HEK293 (cell line): ENCODE measurements at regions not wholly inside any gene's neighbourhood (a gene's known extent, or its start where the extent isn't known, plus 50 kb on each side); places are given as distances from the start of the nearest gene placed in this dataset.

Source experiments
- CTCF ChIA-PET: fragments of 350-600 bp; formaldehyde crosslinking; extraction: SDS; loops from one replicate; lab custom pipeline; 2021; ENCODE audit warnings: antibody characterized with exemption; lab: Yijun Ruan, JAX
- POLR2A ChIA-PET: fragments of 300-600 bp; formaldehyde crosslinking; extraction: SDS; loops from one replicate; lab custom pipeline; 2020; ENCODE audit warnings: antibody characterized with exemption, inconsistent platforms; lab: Yijun Ruan, JAX
- H3K27ac ChIP-seq: fragments of 200-500 bp; sonication (Bioruptor generic); 2 replicates; pipeline ENCODE4 v1.5.1; 2014; ENCODE audit warnings: low read depth, low read length, control low read depth, inconsistent platforms; ENCODE audit errors: extremely low read depth
- H3K36me3 ChIP-seq, 2 experiments: fragments of 200-500 bp in 1 of 2; sonication (Bioruptor generic) in 1 of 2; 1 replicate in 1 of 2; 2 replicates in 1 of 2; pipeline ENCODE4 v1.5.1; 2014 to 2017; ENCODE audit warnings: inconsistent platforms in 2 of 2, low read length in 2 of 2; ENCODE audit not compliant: control insufficient read depth in 2 of 2, insufficient read depth in 1 of 2
- H3K4me1 ChIP-seq: fragments of 200-500 bp; sonication (Bioruptor generic); 2 replicates; pipeline ENCODE4 v1.5.1; 2014; ENCODE audit warnings: mild to moderate bottlenecking, low read length, inconsistent platforms; ENCODE audit not compliant: control insufficient read depth, insufficient read depth
- H3K4me3 ChIP-seq: 2 replicates; pipeline ENCODE4 v1.5.1; 2011; ENCODE audit warnings: low read depth, mild to moderate bottlenecking, control low read depth, low read length, moderate library complexity
- H3K9me3 ChIP-seq: fragments of 200-500 bp; sonication (Bioruptor generic); 2 replicates; pipeline ENCODE4 v1.5.1; 2014; ENCODE audit warnings: low read depth, low read length, inconsistent platforms; ENCODE audit not compliant: control insufficient read depth, insufficient read depth
- KLF7 ChIP-seq: fragments of 450-650 bp; formaldehyde crosslinking; IDR thresholded peaks from 2 replicates; pipeline ENCODE4 v1.5.1; 2016; ENCODE audit warnings: missing biosample characterization, missing genetic modification characterization, borderline replicate concordance
- KLF9 ChIP-seq: fragments of 450-650 bp; formaldehyde crosslinking; IDR thresholded peaks from 2 replicates; pipeline ENCODE4 v1.5.1; 2016; ENCODE audit warnings: missing biosample characterization, missing genetic modification characterization, low read depth
- MYNN ChIP-seq: fragments of 450-650 bp; formaldehyde crosslinking; IDR thresholded peaks from 2 replicates; pipeline ENCODE4 v1.5.1; 2016; ENCODE audit warnings: missing biosample characterization, missing genetic modification characterization, borderline replicate concordance
- SP2 ChIP-seq: fragments of 450-650 bp; formaldehyde crosslinking; IDR thresholded peaks from 2 replicates; pipeline ENCODE4 v1.5.1; 2016; ENCODE audit warnings: missing biosample characterization, missing genetic modification characterization
- ZBTB49 ChIP-seq: fragments of 450-650 bp; formaldehyde crosslinking; IDR thresholded peaks from 2 replicates; pipeline ENCODE4 v1.5.1; 2016; ENCODE audit warnings: missing biosample characterization, missing genetic modification characterization, low read depth
- ZFP3 ChIP-seq: fragments of 450-650 bp; formaldehyde crosslinking; IDR thresholded peaks from 2 replicates; pipeline ENCODE4 v1.5.1; 2016; ENCODE audit warnings: low read depth, missing biosample characterization, missing genetic modification characterization
- ZNF133 ChIP-seq: fragments of 450-650 bp; formaldehyde crosslinking; IDR thresholded peaks from 2 replicates; pipeline ENCODE4 v1.5.1; 2016; ENCODE audit warnings: missing biosample characterization, missing genetic modification characterization
- ZNF184 ChIP-seq: fragments of 450-650 bp; IDR thresholded peaks from 2 replicates; pipeline ENCODE4 v1.5.1; 2018; ENCODE audit warnings: missing biosample characterization, mild to moderate bottlenecking, missing genetic modification characterization
- ZNF26 ChIP-seq: fragments of 450-650 bp; formaldehyde crosslinking; IDR thresholded peaks from 2 replicates; pipeline ENCODE4 v1.5.1; 2016; ENCODE audit warnings: missing biosample characterization, missing genetic modification characterization
- ZNF266 ChIP-seq: fragments of 450-650 bp; formaldehyde crosslinking; IDR thresholded peaks from 2 replicates; pipeline ENCODE4 v1.5.1; 2016; ENCODE audit warnings: missing biosample characterization, missing genetic modification characterization, low read depth
- ZNF311 ChIP-seq: fragments of 450-650 bp; formaldehyde crosslinking; IDR thresholded peaks from 2 replicates; pipeline ENCODE4 v1.5.1; 2017; ENCODE audit warnings: missing biosample characterization, missing genetic modification characterization, borderline replicate concordance
- ZNF394 ChIP-seq: fragments of 450-650 bp; formaldehyde crosslinking; IDR thresholded peaks from 2 replicates; pipeline ENCODE4 v1.5.1; 2016; ENCODE audit warnings: missing biosample characterization, missing genetic modification characterization, mild to moderate bottlenecking, moderate library complexity, borderline replicate concordance
- ZNF473 ChIP-seq: fragments of 450-650 bp; formaldehyde crosslinking; IDR thresholded peaks from 2 replicates; pipeline ENCODE4 v1.5.1; 2017; ENCODE audit warnings: missing biosample characterization, missing genetic modification characterization
- ZNF548 ChIP-seq: fragments of 450-650 bp; formaldehyde crosslinking; IDR thresholded peaks from 2 replicates; pipeline ENCODE4 v1.5.1; 2016; ENCODE audit warnings: missing biosample characterization, missing genetic modification characterization
- ZNF596 ChIP-seq: fragments of 450-650 bp; IDR thresholded peaks from 2 replicates; pipeline ENCODE4 v1.5.0; 2018; ENCODE audit warnings: missing biosample characterization, mild to moderate bottlenecking, missing genetic modification characterization, moderate library complexity
- ZNF623 ChIP-seq: fragments of 450-650 bp; formaldehyde crosslinking; IDR thresholded peaks from 2 replicates; pipeline ENCODE4 v1.5.1; 2016; ENCODE audit warnings: missing biosample characterization, missing genetic modification characterization
- ZNF626 ChIP-seq: fragments of 450-650 bp; sonication (Bioruptor Pico); formaldehyde crosslinking; IDR thresholded peaks from 2 replicates; pipeline ENCODE4 v1.5.1; 2018; ENCODE audit warnings: missing biosample characterization, missing genetic modification characterization, inconsistent platforms
- ZNF629 ChIP-seq: fragments of 450-650 bp; formaldehyde crosslinking; IDR thresholded peaks from 2 replicates; pipeline ENCODE4 v1.5.1; 2017; ENCODE audit warnings: missing biosample characterization, missing genetic modification characterization
- ZNF654 ChIP-seq: fragments of 450-650 bp; formaldehyde crosslinking; IDR thresholded peaks from 2 replicates; pipeline ENCODE4 v1.5.1; 2016; ENCODE audit warnings: low read depth, missing biosample characterization, missing genetic modification characterization
- ZNF670 ChIP-seq: fragments of 450-650 bp; formaldehyde crosslinking; IDR thresholded peaks from 2 replicates; pipeline ENCODE4 v1.5.1; 2016; ENCODE audit warnings: missing biosample characterization, missing genetic modification characterization, low read depth
- ZNF701 ChIP-seq: fragments of 450-650 bp; formaldehyde crosslinking; IDR thresholded peaks from 2 replicates; pipeline ENCODE4 v1.5.1; 2016; ENCODE audit warnings: missing biosample characterization, missing genetic modification characterization
- ZNF76 ChIP-seq: fragments of 450-650 bp; formaldehyde crosslinking; IDR thresholded peaks from 2 replicates; pipeline ENCODE4; 2016; ENCODE audit warnings: low read depth, missing biosample characterization, missing genetic modification characterization, borderline replicate concordance
- TF ChIP-seq, protein P1 (sequence below): IDR thresholded peaks from 2 replicates; pipeline ENCODE4 v1.6.1; 2011; ENCODE audit warnings: mild to moderate bottlenecking, low read depth, low read length, borderline replicate concordance
- TF ChIP-seq, protein P2 (sequence below): fragments of 450-650 bp; formaldehyde crosslinking; IDR thresholded peaks from 2 replicates; pipeline ENCODE4 v1.5.1; 2016; ENCODE audit warnings: missing biosample characterization, missing genetic modification characterization
- TF ChIP-seq, protein P3 (sequence below): fragments of 450-650 bp; formaldehyde crosslinking; IDR thresholded peaks from 2 replicates; pipeline ENCODE4 v1.5.1; 2016; ENCODE audit warnings: missing biosample characterization, missing genetic modification characterization
- TF ChIP-seq, protein P4 (sequence below): fragments of 450-650 bp; formaldehyde crosslinking; IDR thresholded peaks from 2 replicates; pipeline ENCODE4 v1.5.1; 2016; ENCODE audit warnings: missing biosample characterization, missing genetic modification characterization

DNA sequence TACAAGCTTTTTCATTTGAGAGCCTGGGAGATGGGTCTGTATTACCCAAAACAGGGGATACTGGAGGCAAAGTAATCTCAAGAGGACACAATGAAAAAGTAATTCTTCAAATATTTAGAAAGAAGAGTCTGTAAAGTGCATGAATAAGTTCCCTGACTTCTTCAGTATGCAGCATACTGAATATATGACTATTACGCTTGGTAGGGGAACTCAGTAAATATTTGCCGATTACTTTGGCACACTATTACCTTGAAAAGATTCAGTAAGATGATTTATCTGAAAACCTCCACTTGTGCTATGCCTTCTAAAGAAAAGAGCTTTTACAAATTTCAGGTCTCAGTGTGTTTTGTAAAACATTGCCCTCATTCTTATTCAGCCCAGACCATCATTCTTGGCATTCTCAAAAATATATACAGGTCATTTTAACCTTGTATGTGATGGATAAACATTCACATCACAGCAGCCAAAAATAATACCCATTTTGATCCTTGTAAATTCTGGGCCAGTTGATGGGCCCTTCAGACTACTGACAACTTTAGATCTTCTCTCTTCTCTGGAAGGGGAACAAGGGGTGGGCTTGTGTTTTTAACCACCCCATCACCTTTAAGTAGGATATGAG, 125.9 kb downstream of the EDN1 start:
- Histone ChIP-seq H3K9me3 (no peaks in the 10 kb centered on the region), H3K4me1 (no peaks in the 10 kb centered on the region), H3K4me3 (no peak overlapping the region), H3K36me3 (no peaks in the 10 kb centered on the region), H3K27ac (no peak overlapping the region)
- POLR2A ChIA-PET, result no interaction called here
- TF ChIP-seq, protein P1, sequence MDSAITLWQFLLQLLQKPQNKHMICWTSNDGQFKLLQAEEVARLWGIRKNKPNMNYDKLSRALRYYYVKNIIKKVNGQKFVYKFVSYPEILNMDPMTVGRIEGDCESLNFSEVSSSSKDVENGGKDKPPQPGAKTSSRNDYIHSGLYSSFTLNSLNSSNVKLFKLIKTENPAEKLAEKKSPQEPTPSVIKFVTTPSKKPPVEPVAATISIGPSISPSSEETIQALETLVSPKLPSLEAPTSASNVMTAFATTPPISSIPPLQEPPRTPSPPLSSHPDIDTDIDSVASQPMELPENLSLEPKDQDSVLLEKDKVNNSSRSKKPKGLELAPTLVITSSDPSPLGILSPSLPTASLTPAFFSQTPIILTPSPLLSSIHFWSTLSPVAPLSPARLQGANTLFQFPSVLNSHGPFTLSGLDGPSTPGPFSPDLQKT, result no peak
- TF ChIP-seq, protein P2, sequence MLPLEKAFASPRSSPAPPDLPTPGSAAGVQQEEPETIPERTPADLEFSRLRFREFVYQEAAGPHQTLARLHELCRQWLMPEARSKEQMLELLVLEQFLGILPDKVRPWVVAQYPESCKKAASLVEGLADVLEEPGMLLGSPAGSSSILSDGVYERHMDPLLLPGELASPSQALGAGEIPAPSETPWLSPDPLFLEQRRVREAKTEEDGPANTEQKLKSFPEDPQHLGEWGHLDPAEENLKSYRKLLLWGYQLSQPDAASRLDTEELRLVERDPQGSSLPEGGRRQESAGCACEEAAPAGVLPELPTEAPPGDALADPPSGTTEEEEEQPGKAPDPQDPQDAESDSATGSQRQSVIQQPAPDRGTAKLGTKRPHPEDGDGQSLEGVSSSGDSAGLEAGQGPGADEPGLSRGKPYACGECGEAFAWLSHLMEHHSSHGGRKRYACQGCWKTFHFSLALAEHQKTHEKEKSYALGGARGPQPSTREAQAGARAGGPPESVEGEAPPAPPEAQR (tag by site-specific recombination), result no peak
- TF ChIP-seq ZNF629 (tag by site-specific recombination) (no peak), MYNN (no peak), ZNF26 (no peak), ZBTB49 (tag by site-specific recombination) (no peak), ZNF596 (no peak), KLF7 (tag by site-specific recombination) (no peak), SP2 (tag by site-specific recombination) (no peak), ZNF266 (tag by site-specific recombination) (no peak), ZNF623 (tag by site-specific recombination) (no peak), ZFP3 (tag by site-specific recombination) (no peak), ZNF394 (tag by site-specific recombination) (no peak), ZNF654 (no peak), KLF9 (tag by site-specific recombination) (no peak), ZNF670 (no peak)
- TF ChIP-seq, protein P3, sequence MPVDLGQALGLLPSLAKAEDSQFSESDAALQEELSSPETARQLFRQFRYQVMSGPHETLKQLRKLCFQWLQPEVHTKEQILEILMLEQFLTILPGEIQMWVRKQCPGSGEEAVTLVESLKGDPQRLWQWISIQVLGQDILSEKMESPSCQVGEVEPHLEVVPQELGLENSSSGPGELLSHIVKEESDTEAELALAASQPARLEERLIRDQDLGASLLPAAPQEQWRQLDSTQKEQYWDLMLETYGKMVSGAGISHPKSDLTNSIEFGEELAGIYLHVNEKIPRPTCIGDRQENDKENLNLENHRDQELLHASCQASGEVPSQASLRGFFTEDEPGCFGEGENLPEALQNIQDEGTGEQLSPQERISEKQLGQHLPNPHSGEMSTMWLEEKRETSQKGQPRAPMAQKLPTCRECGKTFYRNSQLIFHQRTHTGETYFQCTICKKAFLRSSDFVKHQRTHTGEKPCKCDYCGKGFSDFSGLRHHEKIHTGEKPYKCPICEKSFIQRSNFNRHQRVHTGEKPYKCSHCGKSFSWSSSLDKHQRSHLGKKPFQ (tag by site-specific recombination), result no peak
- CTCF ChIA-PET, result interaction anchor here (1.0 to 1.3 kb wide), 2 partner anchors 32 to 67 kb away, joined by 3 read pairs; no protein-coding TSS in a partner anchor

DNA sequence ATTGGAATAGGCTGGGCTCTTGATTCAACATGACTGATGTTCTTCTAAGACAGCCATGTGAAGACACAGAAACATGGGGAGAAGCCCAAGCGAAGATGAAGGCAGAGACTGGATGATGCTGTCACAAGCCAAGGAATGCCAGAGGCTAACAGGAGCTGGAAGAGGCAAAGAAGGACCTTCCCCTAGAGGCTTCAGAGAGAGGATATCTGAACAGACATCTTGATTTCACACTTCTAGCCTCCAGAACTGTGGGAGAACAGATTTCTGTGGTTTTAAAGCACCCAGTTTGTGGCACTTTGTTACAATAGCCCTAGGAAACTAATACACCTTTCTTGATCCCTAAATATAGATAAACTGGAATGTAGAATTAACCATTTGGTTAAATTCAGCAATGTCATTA, 127.0 kb downstream of the EDN1 start:
- Histone ChIP-seq H3K4me3 (no peak overlapping the region), H3K36me3 (no peaks in the 10 kb centered on the region), H3K4me1 (no peaks in the 10 kb centered on the region), H3K27ac (no peak overlapping the region), H3K9me3 (no peaks in the 10 kb centered on the region)
- CTCF ChIA-PET, result no interaction called here
- POLR2A ChIA-PET, result no interaction called here
- no peak for TF ChIP-seq ZNF701 (tag by site-specific recombination)
- no peak for TF ChIP-seq ZNF548 (tag by site-specific recombination)
- TF ChIP-seq ZNF311 (tag by site-specific recombination), result no peak
- TF ChIP-seq, protein P4, sequence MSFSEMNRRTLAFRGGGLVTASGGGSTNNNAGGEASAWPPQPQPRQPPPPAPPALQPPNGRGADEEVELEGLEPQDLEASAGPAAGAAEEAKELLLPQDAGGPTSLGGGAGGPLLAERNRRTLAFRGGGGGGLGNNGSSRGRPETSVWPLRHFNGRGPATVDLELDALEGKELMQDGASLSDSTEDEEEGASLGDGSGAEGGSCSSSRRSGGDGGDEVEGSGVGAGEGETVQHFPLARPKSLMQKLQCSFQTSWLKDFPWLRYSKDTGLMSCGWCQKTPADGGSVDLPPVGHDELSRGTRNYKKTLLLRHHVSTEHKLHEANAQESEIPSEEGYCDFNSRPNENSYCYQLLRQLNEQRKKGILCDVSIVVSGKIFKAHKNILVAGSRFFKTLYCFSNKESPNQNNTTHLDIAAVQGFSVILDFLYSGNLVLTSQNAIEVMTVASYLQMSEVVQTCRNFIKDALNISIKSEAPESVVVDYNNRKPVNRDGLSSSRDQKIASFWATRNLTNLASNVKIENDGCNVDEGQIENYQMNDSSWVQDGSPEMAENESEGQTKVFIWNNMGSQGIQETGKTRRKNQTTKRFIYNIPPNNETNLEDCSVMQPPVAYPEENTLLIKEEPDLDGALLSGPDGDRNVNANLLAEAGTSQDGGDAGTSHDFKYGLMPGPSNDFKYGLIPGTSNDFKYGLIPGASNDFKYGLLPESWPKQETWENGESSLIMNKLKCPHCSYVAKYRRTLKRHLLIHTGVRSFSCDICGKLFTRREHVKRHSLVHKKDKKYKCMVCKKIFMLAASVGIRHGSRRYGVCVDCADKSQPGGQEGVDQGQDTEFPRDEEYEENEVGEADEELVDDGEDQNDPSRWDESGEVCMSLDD (tag by site-specific recombination), result no peak
- no peak for TF ChIP-seq ZNF133
- TF ChIP-seq ZNF473 (tag by site-specific recombination), result no peak
- no peak for TF ChIP-seq ZNF184 (tag by site-specific recombination)
- TF ChIP-seq ZNF76 (tag by site-specific recombination), result no peak
- TF ChIP-seq ZNF626 (tag by site-specific recombination), result no peak
